ENCODE measurements at regions not wholly inside any gene's neighbourhood (a gene's known extent, or its start where the extent isn't known, plus 50 kb on each side); places are given as distances from the start of the nearest gene placed in this dataset.

GRCh38 chr6:95410168-95410567 lies 167.2 kb upstream of the MANEA start:
- no peak for DNase-seq (ENCODE audit: low spot score)
- TF ChIP-seq CTCF (IDR thresholded peaks at IDR 0.05; ENCODE audit: extremely low read depth, missing control alignments) = no peak

GRCh38 chr6:95413789-95414188 lies 163.5 kb upstream of the MANEA start:
- DNase-seq (ENCODE audit: low spot score) = no peak
- TF ChIP-seq CTCF (IDR thresholded peaks at IDR 0.05; ENCODE audit: extremely low read depth, missing control alignments) = no peak

- no peak for DNase-seq (ENCODE audit: low spot score)
- TF ChIP-seq CTCF (IDR thresholded peaks at IDR 0.05; ENCODE audit: extremely low read depth, missing control alignments) = no peak
Observed at GRCh38 chr6:95417856-95418255, 159.5 kb upstream of the MANEA start.

GRCh38 chr6:95420792-95421191 lies 156.5 kb upstream of the MANEA start:
- DNase-seq (ENCODE audit: low spot score) = no peak
- TF ChIP-seq CTCF (IDR thresholded peaks at IDR 0.05; ENCODE audit: extremely low read depth, missing control alignments) = no peak

GRCh38 chr6:95423331-95423730 lies 154.0 kb upstream of the MANEA start:
- no peak for DNase-seq (ENCODE audit: low spot score)
- TF ChIP-seq CTCF (IDR thresholded peaks at IDR 0.05; ENCODE audit: extremely low read depth, missing control alignments) = no peak

- DNase-seq (ENCODE audit: low spot score) = peak; percentile 27
- TF ChIP-seq CTCF (IDR thresholded peaks at IDR 0.05; ENCODE audit: extremely low read depth, missing control alignments) = peak; percentile 33
Observed at GRCh38 chr6:95431637-95432228, 145.6 kb upstream of the MANEA start.

GRCh38 chr6:95439741-95440140 lies 137.6 kb upstream of the MANEA start:
- TF ChIP-seq CTCF (IDR thresholded peaks at IDR 0.05; ENCODE audit: extremely low read depth, missing control alignments) = no peak
- no peak for DNase-seq (ENCODE audit: low spot score)
